GM23338 (cell line): ENCODE measurements at regions not wholly inside any gene's neighbourhood (a gene's known extent, or its start where the extent isn't known, plus 50 kb on each side); places are given as distances from the start of the nearest gene placed in this dataset.

ENCODE experiments used
- ATAC-seq: fragments of 200-7000 bp; cut with Tn5 transposase; 3 replicates; pipeline ENCODE4 v1.9.1; 2020
- DNase-seq: peaks from one replicate; pipeline ENCODE4 v3.0.0-alpha.2; 2015; ENCODE audit warnings: low spot score
- H2AFZ ChIP-seq: fragments of 200-600 bp; sonication (generic); 2 replicates; pipeline ENCODE4 v1.8.0; 2016; ENCODE audit warnings: antibody characterized with exemption, mild to moderate bottlenecking, moderate library complexity
- H3F3A ChIP-seq: fragments of 200-600 bp; sonication (generic); replicated peaks from 2 replicates; pipeline ENCODE4 v1.8.0; 2017; ENCODE audit warnings: antibody characterized with exemption, mixed run types, low read depth
- H3K27ac ChIP-seq: fragments of 200-600 bp; sonication (generic); 2 replicates; pipeline ENCODE4 v1.6.1; 2016; ENCODE audit warnings: low read depth
- H3K27me3 ChIP-seq: fragments of 200-600 bp; sonication (generic); 2 replicates; pipeline ENCODE4 v1.8.0; 2016; ENCODE audit warnings: mild to moderate bottlenecking, mixed run types, moderate library complexity; ENCODE audit not compliant: insufficient read depth
- H3K36me3 ChIP-seq: fragments of 200-600 bp; sonication (generic); 2 replicates; pipeline ENCODE4 v1.8.0; 2016; ENCODE audit warnings: mild to moderate bottlenecking; ENCODE audit not compliant: insufficient read depth
- H3K4me1 ChIP-seq: fragments of 200-600 bp; sonication (generic); 2 replicates; pipeline ENCODE4 v1.8.0; 2016; ENCODE audit warnings: mild to moderate bottlenecking, moderate library complexity; ENCODE audit not compliant: insufficient read depth
- H3K4me2 ChIP-seq: fragments of 200-600 bp; sonication (generic); 2 replicates; pipeline ENCODE4 v1.7.1; 2017; ENCODE audit warnings: mixed run types
- H3K4me3 ChIP-seq: fragments of 200-600 bp; sonication (generic); 2 replicates; pipeline ENCODE4 v1.6.1; 2016; ENCODE audit warnings: mixed run types
- H3K79me2 ChIP-seq: fragments of 200-600 bp; sonication (generic); replicated peaks from 2 replicates; pipeline ENCODE4 v1.8.0; 2017; ENCODE audit warnings: mild to moderate bottlenecking; ENCODE audit not compliant: insufficient read depth
- H3K9me2 ChIP-seq: fragments of 200-600 bp; sonication (generic); 2 replicates; pipeline ENCODE4 v1.8.0; 2017; ENCODE audit not compliant: insufficient read depth
- H4K20me1 ChIP-seq: fragments of 200-600 bp; sonication (generic); replicated peaks from 2 replicates; pipeline ENCODE4 v1.8.0; 2017; ENCODE audit warnings: mild to moderate bottlenecking; ENCODE audit not compliant: insufficient read depth
- H3K27ac Mint-ChIP-seq: 2 replicates; pipeline ENCODE4 v1.8.0; 2020; ENCODE audit warnings: inconsistent platforms, mild to moderate bottlenecking, moderate library complexity, mixed read lengths
- H3K27me3 Mint-ChIP-seq: 3 replicates; pipeline ENCODE4 v1.8.0; 2022; ENCODE audit warnings: low read depth, mild to moderate bottlenecking, moderate library complexity, mixed read lengths, inconsistent platforms; ENCODE audit not compliant: insufficient read depth, poor library complexity
- H3K36me3 Mint-ChIP-seq: 3 replicates; pipeline ENCODE4 v1.8.0; 2021; ENCODE audit warnings: low read depth, mild to moderate bottlenecking, inconsistent platforms, moderate library complexity, mixed read lengths
- H3K4me1 Mint-ChIP-seq: 3 replicates; pipeline ENCODE4 v1.8.0; 2020; ENCODE audit warnings: mild to moderate bottlenecking, inconsistent platforms, mixed read lengths
- H3K4me3 Mint-ChIP-seq: 3 replicates; pipeline ENCODE4 v1.8.0; 2021; ENCODE audit warnings: moderate library complexity, mild to moderate bottlenecking, inconsistent platforms, mixed read lengths
- H3K9me3 Mint-ChIP-seq: 3 replicates; pipeline ENCODE4 v1.8.0; 2020; ENCODE audit warnings: moderate library complexity, mild to moderate bottlenecking, inconsistent platforms, mixed read lengths
- CREB1 ChIP-seq: fragments of 250-450 bp; sonication (Bioruptor Pico); IDR thresholded peaks from 2 replicates; pipeline ENCODE4 v1.5.0; 2020; ENCODE audit warnings: low read depth, mild to moderate bottlenecking, moderate library complexity
- CTCF ChIP-seq, 2 experiments: fragments of 200-600 bp in 1 of 2; sonication (generic) in 1 of 2; conservative IDR thresholded peaks; 2 replicates each; pipeline versions ENCODE4 v1.5.1 to v1.6.1; 2016 to 2017; ENCODE audit warnings: antibody characterized with exemption in 2 of 2, low read depth in 2 of 2, mild to moderate bottlenecking in 2 of 2, moderate library complexity in 1 of 2
- ETS1 ChIP-seq: IDR thresholded peaks from 2 replicates; pipeline ENCODE4 v1.6.1; 2016; ENCODE audit warnings: antibody characterized with exemption
- REST ChIP-seq: IDR thresholded peaks from one replicate; pipeline ENCODE4 v1.6.1; 2018; ENCODE audit warnings: antibody characterized with exemption; ENCODE audit not compliant: unreplicated experiment
- STAT1 ChIP-seq: IDR thresholded peaks from one replicate; pipeline ENCODE4 v1.6.1; 2016; ENCODE audit warnings: antibody characterized with exemption; ENCODE audit not compliant: unreplicated experiment
- ZNF462 ChIP-seq: fragments of 250-450 bp; sonication (Bioruptor Pico); IDR thresholded peaks from 2 replicates; pipeline ENCODE4 v1.5.0; 2020; ENCODE audit warnings: mild to moderate bottlenecking, moderate library complexity

- no peak for TF ChIP-seq REST
Measured at GRCh38 chr6:12584631-12585405, 131.7 kb upstream of the PHACTR1 start (continued).

- peak overlapping the region; percentile 63; the same call in 1 of the 2 replicates for H2AFZ ChIP-seq
- TF ChIP-seq CTCF (conservative IDR thresholded peaks at IDR 0.05; ENCODE audit: low read depth in 2 of 2) (no peak), REST (no peak), CREB1 (CRISPR knock-in tag) (no peak), ZNF462 (no peak), ETS1 (no peak), STAT1 (no peak)
Measured at GRCh38 chr6:12585497-12585958, 131.0 kb upstream of the PHACTR1 start.

More at GRCh38 chr6:12585497-12585958, 131.0 kb upstream of the PHACTR1 start:
- Mint-ChIP-seq H3K36me3 (no peaks in the 10 kb centered on the region), H3K4me3 (no peak overlapping the region), H3K27me3 (no peaks in the 10 kb centered on the region), H3K4me1 (peaks cover 7% of the 10 kb centered on the region; the same call in 1 of the 3 replicates), H3K27ac (no peak overlapping the region), H3K9me3 (no peaks in the 10 kb centered on the region)
- ATAC-seq (no peak), DNase-seq (no peak)
- Histone ChIP-seq H4K20me1 (no peaks in the 10 kb centered on the region), H3K4me2 (no peak overlapping the region), H3K4me1 (no peaks in the 10 kb centered on the region), H3F3A (no peaks in the 10 kb centered on the region), H3K27ac (no peak overlapping the region), H3K4me3 (no peak overlapping the region), H3K9me2 (no peaks in the 10 kb centered on the region), H3K27me3 (no peaks in the 10 kb centered on the region), H3K79me2 (no peaks in the 10 kb centered on the region), H3K36me3 (no peaks in the 10 kb centered on the region)
